ENCODE measurements at regions not wholly inside any gene's neighbourhood (a gene's known extent, or its start where the extent isn't known, plus 50 kb on each side); places are given as distances from the start of the nearest gene placed in this dataset.

- DNase-seq (ENCODE audit: low spot score), result no peak
- Histone ChIP-seq H3K4me3 (no peak overlapping the region), H2AFZ (no peak overlapping the region), H3K4me1 (ENCODE audit: insufficient read depth) (peaks cover 21% of the 10 kb centered on the region), H4K20me1 (replicated peaks; ENCODE audit: insufficient read depth) (no peaks in the 10 kb centered on the region), H3K27me3 (ENCODE audit: insufficient read depth) (no peaks in the 10 kb centered on the region), H3K9me2 (ENCODE audit: insufficient read depth) (peaks cover under 1% of the 10 kb centered on the region; the same call in 1 of the 2 replicates), H3K27ac (ENCODE audit: low read depth) (no peak overlapping the region), H3K36me3 (ENCODE audit: insufficient read depth) (no peaks in the 10 kb centered on the region), H3K79me2 (replicated peaks; ENCODE audit: insufficient read depth) (no peaks in the 10 kb centered on the region), H3K4me2 (peak overlapping the region; percentile 53; the same call in 1 of the 2 replicates), H3F3A (replicated peaks; ENCODE audit: low read depth) (no peaks in the 10 kb centered on the region)
- TF ChIP-seq CTCF (conservative IDR thresholded peaks at IDR 0.05; ENCODE audit: low read depth in 2 of 2) (no peak), JUNB (IDR thresholded peaks at IDR 0.05; ENCODE audit: unreplicated experiment) (no peak), ZNF114 (CRISPR knock-in tag; IDR thresholded peaks at IDR 0.05) (no peak), CREB1 (CRISPR knock-in tag; IDR thresholded peaks at IDR 0.05; ENCODE audit: low read depth) (no peak), STAT1 (IDR thresholded peaks at IDR 0.05; ENCODE audit: unreplicated experiment) (no peak), EZH2phosphoT487 (IDR thresholded peaks at IDR 0.05; ENCODE audit: unreplicated experiment) (no peak), ZNF462 (CRISPR knock-in tag; IDR thresholded peaks at IDR 0.05) (no peak), ZNF331 (CRISPR knock-in tag; IDR thresholded peaks at IDR 0.05; ENCODE audit: low read depth) (no peak), REST (IDR thresholded peaks at IDR 0.05; ENCODE audit: unreplicated experiment) (no peak), EZH2 (IDR thresholded peaks at IDR 0.05; ENCODE audit: low read depth, unreplicated experiment) (no peak), NANOG (IDR thresholded peaks at IDR 0.05; ENCODE audit: borderline replicate concordance) (no peak)
- TF ChIP-seq, protein P1, sequence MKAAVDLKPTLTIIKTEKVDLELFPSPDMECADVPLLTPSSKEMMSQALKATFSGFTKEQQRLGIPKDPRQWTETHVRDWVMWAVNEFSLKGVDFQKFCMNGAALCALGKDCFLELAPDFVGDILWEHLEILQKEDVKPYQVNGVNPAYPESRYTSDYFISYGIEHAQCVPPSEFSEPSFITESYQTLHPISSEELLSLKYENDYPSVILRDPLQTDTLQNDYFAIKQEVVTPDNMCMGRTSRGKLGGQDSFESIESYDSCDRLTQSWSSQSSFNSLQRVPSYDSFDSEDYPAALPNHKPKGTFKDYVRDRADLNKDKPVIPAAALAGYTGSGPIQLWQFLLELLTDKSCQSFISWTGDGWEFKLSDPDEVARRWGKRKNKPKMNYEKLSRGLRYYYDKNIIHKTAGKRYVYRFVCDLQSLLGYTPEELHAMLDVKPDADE (IDR thresholded peaks at IDR 0.05), result no peak
- no peaks in the 10 kb centered on the region for H3K9me3 Mint-ChIP-seq
- H3K36me3 Mint-ChIP-seq (ENCODE audit: low read depth), result no peaks in the 10 kb centered on the region
- peaks cover 2% of the 10 kb centered on the region for H3K27me3 Mint-ChIP-seq (ENCODE audit: insufficient read depth, low read depth, poor library complexity)
- no peak overlapping the region for H3K4me3 Mint-ChIP-seq
- no peak overlapping the region for H3K27ac Mint-ChIP-seq
- ATAC-seq, result peak; percentile 25; the same call in 1 of the 3 replicates
- H3K4me1 Mint-ChIP-seq, result peaks cover 35% of the 10 kb centered on the region
Observed at GRCh38 chr10:58980826-58981415, 195.5 kb upstream of the PHYHIPL start.

Measured in GM23338 (cell line).